Pulmonary artery endothelial cell (primary cell): ENCODE measurements at regions not wholly inside any gene's neighbourhood (a gene's known extent, or its start where the extent isn't known, plus 50 kb on each side); places are given as distances from the start of the nearest gene placed in this dataset.
A peak's percentile ranks its signal among the peaks of the same experiment; 100 is the strongest.

Experiments
- DNase-seq: peaks from one replicate; pipeline ENCODE4 v3.0.0-alpha.2; 2011; ENCODE audit warnings: low read depth, low spot score

DNA sequence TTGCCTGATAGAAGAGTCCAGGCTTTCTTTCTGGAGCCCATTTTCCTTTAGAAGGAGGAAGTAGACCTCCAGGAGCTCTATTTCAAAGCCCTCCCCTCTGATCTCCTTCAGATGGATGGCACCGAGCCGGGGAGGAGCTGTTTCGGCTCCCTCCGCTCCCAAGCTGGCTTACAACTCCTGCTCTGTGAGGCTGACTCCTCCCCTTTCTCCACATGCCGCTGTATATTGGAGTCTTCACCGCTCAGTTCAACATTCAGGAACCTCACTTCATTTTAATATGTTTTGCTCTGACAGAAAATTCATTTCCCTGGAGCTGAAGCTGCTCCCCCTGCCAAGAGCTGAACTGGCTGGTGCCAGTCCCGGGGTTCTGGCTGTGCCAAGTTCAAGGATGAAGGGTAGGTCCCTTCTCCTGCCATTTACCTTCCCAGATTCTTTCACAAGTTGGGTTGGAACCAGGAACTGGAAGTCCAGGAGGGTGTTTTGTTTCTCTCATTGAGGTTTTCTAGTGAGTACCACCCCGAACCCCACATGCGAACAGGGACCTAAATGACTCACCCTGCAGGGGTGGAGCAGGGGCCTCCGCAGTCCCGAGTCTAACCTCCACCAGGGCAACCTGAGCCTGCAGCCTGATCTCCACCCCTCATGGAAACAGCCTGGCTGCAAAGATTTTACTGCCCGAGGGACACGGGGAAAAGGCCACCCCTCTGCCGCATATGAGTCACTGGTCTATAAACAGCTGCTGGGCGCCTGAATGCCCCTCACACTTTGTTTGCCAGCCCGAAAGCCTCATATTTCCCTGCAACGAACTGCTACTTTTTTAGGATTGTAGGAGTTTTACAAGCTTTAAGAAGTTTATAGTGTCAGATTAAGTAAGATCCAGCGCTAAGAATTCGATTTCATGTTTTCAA, 68.6 kb upstream of the FOXA2 start:
- DNase-seq: no peak

- no peak for DNase-seq
Observed at GRCh38 chr20:22653658-22654642, 69.6 kb upstream of the FOXA2 start.

DNA sequence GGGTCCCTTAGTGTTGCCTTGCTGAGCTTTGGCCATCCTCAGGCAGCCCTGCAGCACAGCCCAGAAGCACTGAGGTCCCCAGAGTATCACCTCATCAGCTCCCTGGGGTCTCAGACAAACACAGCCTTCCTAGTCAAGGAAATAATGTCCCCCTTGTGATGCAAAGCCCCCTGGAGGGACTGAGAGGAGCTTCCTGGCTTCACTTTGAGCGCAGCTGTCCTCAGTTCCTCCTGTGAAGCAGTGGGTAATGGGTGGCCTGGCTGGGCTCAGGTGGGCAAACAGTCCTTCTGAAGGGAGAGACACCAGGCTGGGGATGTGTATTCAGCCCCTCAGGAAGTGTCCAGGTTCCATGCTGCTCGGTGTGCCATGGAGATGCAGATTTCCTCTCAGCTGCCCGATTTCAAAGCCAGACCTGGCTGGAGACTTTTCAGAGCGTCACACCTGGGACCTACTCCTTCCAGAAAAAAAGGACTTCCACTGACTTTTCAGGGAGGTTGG, 79.2 kb upstream of the FOXA2 start:
- DNase-seq: no peak

DNA sequence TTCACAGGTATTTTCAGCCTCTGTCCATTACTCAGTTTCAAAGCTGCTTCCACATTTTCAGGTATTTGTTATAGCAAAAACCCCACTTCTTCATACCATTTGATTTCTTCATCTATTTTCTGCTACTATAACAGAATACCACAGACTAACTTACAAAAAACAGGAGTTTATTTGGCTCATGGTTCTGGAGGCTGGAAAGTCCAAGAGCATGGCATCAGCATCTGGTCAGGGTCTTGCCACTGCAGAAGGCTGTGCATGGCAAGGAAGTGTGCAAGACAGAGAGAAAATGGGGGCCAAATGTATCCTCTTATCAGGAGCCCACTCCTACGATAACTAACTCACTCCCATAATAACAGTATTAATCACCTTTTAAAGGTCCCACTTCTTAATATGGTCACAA, 82.8 kb upstream of the FOXA2 start:
- no peak for DNase-seq

GRCh38 chr20:22672191-22672590, 87.8 kb upstream of the FOXA2 start:
- DNase-seq: no peak

DNA sequence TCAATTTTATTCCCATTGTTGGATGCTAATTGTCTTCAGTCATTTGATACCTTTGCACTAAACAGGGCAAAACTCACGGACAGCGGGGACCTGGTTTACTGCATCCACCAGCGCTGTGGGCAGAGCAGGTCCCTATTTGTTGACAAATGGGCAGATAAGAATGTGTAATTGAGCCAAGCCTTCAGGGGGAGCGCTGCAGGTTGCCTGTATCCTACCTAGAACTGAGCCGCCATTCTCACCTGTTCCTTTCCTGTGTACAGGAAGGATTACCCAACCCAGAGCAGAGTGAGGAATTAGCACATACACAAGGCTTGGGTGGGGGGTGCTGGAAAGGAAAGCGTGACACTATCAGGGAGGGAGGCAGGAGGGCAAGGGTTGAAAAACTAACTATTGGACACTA, 89.1 kb upstream of the FOXA2 start:
- DNase-seq: no peak

GRCh38 chr20:22675341-22675740, 91.0 kb upstream of the FOXA2 start:
- no peak for DNase-seq

- no peak for DNase-seq
Observed at GRCh38 chr20:22678678-22679077, 94.3 kb upstream of the FOXA2 start.

DNA sequence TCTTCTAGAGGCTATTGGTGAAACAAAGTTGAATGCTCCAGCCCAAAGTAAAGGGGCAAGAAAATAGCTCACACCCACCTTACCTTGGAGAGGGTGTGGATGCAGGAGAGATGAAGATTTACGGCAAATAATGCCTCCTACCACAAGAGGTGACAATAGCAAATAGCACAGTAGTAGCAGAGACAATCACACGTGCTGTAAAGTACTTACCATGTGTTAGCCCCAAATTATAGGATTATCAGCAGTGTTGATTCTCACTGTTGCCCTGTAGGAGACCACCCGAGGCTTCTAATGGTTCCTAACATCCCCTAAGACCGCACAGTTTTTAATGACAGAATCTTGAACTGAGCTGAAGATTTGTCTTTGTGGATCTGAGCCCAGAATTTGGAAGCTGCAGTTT, 94.8 kb upstream of the FOXA2 start:
- DNase-seq: no peak

GRCh38 chr20:22680031-22680740, 95.8 kb upstream of the FOXA2 start:
- DNase-seq: no peak

DNA sequence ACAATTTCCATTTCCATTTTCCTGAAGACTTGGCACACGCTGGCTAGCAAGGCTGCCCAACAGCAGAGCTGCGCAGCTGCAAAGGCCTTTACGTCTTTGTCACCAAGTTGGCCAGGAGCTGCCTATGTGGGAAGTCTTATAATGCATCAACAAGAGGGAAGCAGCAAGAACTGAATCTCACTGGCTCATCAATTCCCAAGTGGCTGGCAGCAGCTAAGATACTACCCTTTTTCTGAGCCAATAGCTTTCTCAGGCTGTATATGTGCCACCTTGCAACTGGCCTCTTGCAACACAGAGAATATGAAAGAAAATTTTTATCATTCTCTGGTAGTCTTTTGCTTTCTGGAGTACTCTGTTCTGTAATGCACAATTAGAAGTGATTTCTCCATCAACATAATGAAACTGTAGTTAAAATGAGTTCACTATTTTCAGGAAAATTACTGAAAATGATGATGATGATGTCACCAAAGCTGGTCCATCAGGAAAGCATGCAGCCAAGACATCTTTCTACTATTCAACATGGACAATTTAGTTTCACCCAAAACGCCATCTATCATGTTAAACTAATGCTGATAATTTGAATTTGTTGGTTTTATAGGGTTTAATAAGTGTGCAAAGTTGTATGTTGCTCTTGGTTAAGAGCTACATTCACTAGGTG, 97.3 kb upstream of the FOXA2 start:
- DNase-seq: no peak

DNA sequence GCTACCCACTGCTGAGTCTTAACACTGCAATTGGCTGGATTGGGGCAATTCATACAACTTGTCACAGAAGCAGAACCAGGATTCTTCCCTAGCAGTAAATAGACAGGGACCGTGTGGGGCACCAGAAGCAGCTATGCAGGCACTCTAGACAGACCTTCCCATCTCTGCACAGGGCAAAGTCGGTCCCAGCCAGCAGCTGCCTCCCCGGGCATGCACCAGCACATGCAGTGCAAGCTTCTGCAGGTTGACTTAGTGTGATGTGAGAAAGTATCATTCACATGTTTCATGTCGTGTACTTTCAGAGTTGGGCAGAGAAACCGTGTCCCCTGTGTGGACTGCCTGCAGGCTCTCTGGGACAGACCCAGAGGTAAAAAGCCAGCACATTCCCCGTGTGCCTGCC, 98.0 kb upstream of the FOXA2 start:
- DNase-seq: no peak

DNA sequence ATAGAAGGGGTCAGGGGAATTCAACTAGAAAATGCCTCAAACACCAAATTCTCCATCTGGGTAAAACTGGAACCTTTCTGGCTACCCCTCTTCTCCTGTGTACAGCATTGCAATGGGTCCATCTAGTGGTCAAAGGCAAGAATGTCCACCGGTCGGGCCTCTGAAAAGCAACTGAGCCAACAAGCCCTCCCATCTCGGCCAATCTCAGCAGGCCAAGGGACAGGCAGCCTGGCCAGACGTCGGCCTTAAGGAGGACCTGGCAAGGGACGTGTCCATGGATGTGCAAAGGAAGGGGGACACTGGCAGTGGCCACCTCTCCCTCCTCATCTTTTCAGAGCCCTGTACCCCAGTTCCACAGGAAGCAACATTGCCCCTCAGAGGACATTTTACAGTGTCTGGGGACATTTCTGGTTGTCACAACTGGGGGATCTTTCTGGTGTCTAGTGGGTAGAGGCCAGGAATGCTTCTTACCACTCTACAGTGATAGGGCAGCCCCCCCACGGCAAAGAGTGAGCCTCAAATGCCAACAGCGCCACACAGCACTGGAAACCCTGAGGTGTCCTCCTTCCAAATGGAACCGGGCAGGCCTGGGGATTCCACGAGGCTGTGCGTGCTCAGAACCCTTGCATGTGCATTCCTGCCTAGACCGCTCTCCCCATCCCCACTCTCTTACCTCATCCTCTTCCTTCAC, 99.8 kb upstream of the FOXA2 start:
- DNase-seq: peak; percentile 27

DNA sequence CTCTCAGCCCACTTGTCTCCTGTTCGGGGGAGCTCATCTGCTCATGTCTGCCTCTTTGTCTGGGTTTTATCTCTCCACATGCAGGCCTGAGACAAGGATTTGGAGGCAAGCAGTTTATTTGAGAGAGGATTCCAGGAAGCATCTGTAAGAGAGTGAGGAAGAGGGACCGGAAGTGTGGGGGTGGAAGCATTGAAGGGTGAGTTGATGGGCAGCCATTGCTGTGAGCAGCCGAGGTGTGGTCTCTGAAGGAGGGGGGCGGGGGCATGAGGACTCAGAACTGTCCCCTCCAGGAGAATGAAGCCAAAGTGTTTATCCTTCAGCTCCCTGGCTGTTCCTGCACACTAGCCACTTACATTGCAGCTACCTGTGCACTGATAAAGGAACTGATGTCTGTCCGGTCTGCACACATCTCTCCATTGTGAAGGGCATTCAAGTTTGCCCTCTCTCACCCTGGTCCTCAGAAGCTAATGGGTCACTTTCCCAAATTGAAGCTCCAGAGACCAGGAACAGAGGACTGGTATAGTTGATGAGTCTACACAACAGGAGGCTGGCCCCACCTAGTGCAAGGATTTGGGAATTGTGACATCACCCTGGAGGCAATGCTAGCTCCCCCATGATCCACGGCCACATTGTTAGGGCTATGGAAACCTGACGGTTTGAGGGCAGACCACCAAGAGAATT, 100.5 kb upstream of the FOXA2 start:
- no peak for DNase-seq

DNA sequence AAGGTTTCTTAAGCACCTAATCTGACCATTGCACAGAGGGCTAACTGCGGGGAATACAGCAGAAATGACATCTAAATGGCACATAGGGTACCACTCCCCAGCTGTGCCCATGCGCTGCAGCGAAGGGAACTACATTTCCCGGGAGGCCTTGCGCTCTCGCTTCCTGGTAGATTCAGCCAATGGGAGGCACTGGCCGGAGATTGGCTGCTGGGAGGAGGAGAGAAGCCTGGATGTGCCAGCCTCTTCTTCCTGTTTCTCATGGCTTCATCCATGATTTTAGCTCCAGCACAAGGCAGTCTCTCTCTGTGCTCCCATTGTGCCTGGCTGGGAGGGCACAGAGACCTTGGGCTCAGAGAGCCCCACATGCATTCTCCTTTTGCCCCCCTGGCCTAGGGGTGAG, 101.7 kb upstream of the FOXA2 start:
- DNase-seq: peak; percentile 39

DNA sequence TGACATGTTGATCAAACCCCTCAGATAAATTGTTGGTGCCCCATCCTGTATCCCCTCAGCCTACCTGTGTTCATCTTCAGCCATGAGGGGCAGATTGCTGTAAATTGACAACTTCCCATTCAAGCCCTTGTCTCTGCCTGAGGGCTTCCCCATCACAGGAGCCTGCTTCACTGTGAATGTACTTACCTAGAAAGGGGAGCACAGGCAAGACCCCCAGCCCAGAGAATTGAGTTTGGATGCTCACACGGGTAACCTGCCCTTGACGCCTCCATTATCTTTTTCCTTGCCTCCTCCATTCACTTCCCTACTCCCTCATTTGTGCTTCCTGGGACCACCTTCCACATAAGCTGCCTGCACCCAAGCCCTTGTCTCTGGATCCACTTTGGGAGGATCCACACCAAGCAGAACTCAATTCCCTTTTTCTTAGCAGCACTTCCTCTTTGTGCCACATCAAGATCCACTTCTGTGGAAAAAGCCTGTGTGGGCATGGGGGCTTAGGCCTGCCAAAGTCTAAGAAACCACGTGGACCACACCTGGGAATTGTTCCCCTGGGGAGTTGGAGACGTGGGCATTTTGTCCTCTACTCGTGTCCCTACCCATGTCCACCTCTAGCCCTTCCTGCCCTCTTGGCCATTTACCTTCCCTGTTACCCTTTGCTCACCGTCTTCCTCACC, 103.4 kb upstream of the FOXA2 start:
- no peak for DNase-seq

- DNase-seq: no peak
Observed at GRCh38 chr20:22688485-22688884, 104.1 kb upstream of the FOXA2 start.

DNA sequence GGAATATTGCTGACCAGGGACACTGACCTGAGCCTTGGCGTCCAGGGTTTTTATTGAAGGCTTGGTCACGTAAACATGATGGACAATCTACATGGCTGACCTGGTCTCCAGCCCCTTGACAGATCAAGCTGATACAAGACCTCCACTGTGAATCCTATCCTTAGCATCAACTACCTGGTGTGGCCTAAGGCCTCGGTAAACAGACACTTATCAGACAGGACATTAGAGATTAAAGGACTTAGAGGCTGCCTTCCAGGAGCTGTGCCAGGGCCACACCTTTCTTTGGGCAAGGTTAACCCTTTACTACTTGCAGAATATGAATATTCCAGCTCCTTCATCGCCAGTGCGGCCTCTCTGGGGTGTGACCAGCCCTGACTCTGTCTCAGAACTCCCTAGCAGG, 104.9 kb upstream of the FOXA2 start:
- DNase-seq: no peak

GRCh38 chr20:22690000-22690399, 105.6 kb upstream of the FOXA2 start:
- no peak for DNase-seq
